ENCODE measurements at regions not wholly inside any gene's neighbourhood (a gene's known extent, or its start where the extent isn't known, plus 50 kb on each side); places are given as distances from the start of the nearest gene placed in this dataset.

DNA sequence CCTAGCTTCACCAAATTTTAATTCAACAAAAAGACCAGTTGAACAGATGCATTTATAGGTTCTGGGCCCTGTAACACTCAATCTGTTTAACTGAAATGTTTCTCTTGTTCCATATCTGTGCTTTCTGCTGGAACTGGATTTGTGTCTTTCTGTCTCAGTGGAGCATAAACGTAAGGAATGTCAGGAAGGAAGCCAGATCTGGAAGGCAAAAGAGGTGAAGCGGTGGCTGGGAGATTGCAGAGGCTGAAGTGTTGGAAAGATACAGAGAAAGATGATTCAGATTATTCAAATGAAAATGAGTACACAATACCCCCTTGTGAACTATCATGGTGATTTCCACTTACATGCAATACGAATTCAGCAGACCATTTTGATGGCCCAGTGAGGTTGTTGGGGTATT, 406.8 kb downstream of the BRINP1 start (continued):
- TF ChIP-seq ZSCAN20 (CRISPR knock-in tag; IDR thresholded peaks at IDR 0.05): no peak
- no peak for TF ChIP-seq EHMT2 (IDR thresholded peaks at IDR 0.05; ENCODE audit: low read depth)
- TF ChIP-seq RARB (CRISPR knock-in tag; IDR thresholded peaks at IDR 0.05): no peak
- no peak for TF ChIP-seq CBX2 (IDR thresholded peaks at IDR 0.05; ENCODE audit: borderline replicate concordance, low read depth)

DNA sequence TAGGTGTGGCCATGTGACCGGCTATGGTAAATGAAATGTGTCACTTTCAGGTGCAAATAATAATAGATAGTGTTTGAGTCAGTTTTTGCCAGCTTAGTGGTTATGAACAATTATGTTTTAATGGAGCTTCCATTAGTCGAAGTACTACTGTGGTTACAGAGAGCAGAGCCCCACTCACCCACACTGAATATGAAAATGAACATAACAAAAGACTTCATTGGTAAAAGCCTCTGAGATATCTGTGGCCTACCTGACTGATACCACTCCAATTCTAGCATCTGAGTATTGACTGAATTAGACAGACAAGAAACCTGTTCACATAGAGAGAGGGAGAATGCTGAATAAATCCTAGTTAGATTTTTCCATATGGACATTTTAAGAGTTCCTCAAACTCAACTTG, 405.6 kb downstream of the BRINP1 start:
- Histone ChIP-seq H3K4me2 (no peak overlapping the region), H3K27ac (no peak overlapping the region), H3K9me3 (no peaks in the 10 kb centered on the region), H3K4me3 (no peak overlapping the region), H3K4me1 (no peaks in the 10 kb centered on the region)
- TF ChIP-seq RFX5 (IDR thresholded peaks at IDR 0.05): no peak
- TF ChIP-seq, protein P1, sequence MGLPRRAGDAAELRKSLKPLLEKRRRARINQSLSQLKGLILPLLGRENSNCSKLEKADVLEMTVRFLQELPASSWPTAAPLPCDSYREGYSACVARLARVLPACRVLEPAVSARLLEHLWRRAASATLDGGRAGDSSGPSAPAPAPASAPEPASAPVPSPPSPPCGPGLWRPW (IDR thresholded peaks at IDR 0.05): no peak
- TF ChIP-seq GATA3 (IDR thresholded peaks at IDR 0.05; ENCODE audit: borderline replicate concordance): no peak
- no peak for TF ChIP-seq SMC3 (IDR thresholded peaks at IDR 0.05)
- TF ChIP-seq FOSL2 (IDR thresholded peaks at IDR 0.05): no peak
- TF ChIP-seq FOSL2 (CRISPR knock-in tag; IDR thresholded peaks at IDR 0.05): no peak
- TF ChIP-seq FOSB (CRISPR knock-in tag; IDR thresholded peaks at IDR 0.05): no peak
- no peak for TF ChIP-seq CHD2 (IDR thresholded peaks at IDR 0.05; ENCODE audit: low read length, partially characterized antibody)
- no peak for TF ChIP-seq TP53 (CRISPR knock-in tag; IDR thresholded peaks at IDR 0.05)
- TF ChIP-seq, protein P2, sequence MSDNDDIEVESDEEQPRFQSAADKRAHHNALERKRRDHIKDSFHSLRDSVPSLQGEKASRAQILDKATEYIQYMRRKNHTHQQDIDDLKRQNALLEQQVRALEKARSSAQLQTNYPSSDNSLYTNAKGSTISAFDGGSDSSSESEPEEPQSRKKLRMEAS (IDR thresholded peaks at IDR 0.05): no peak
- TF ChIP-seq JUNB (IDR thresholded peaks at IDR 0.05): no peak
- TF ChIP-seq JUN (IDR thresholded peaks at IDR 0.05): no peak
- TF ChIP-seq CBX2 (IDR thresholded peaks at IDR 0.05; ENCODE audit: borderline replicate concordance, low read depth): no peak
- TF ChIP-seq, protein P3, sequence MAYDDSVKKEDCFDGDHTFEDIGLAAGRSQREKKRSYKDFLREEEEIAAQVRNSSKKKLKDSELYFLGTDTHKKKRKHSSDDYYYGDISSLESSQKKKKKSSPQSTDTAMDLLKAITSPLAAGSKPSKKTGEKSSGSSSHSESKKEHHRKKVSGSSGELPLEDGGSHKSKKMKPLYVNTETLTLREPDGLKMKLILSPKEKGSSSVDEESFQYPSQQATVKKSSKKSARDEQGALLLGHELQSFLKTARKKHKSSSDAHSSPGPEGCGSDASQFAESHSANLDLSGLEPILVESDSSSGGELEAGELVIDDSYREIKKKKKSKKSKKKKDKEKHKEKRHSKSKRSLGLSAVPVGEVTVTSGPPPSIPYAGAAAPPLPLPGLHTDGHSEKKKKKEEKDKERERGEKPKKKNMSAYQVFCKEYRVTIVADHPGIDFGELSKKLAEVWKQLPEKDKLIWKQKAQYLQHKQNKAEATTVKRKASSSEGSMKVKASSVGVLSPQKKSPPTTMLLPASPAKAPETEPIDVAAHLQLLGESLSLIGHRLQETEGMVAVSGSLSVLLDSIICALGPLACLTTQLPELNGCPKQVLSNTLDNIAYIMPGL (CRISPR knock-in tag; IDR thresholded peaks at IDR 0.05; ENCODE audit: borderline replicate concordance): no peak
- TF ChIP-seq NPAS2 (CRISPR knock-in tag; IDR thresholded peaks at IDR 0.05; ENCODE audit: borderline replicate concordance): no peak
- TF ChIP-seq SREBF2 (IDR thresholded peaks at IDR 0.05): no peak
- no peak for TF ChIP-seq CHD4 (IDR thresholded peaks at IDR 0.05; ENCODE audit: borderline replicate concordance)
- TF ChIP-seq HOXA7 (CRISPR knock-in tag; IDR thresholded peaks at IDR 0.05): no peak
- TF ChIP-seq HDAC2 (IDR thresholded peaks at IDR 0.05): no peak
- no peak for TF ChIP-seq ESRRA (IDR thresholded peaks at IDR 0.05; ENCODE audit: borderline replicate concordance, low read length)
- no peak for DNase-seq (ENCODE audit: low read depth in 1 of 2, low spot score in 1 of 2)
- POLR2A ChIA-PET: no interaction called here
- FAIRE-seq: no peak
- CTCF ChIA-PET: no interaction called here
- ATAC-seq: no peak
- 38% methylated on average over 2 of the region's 2 CpGs for WGBS (ENCODE audit: missing lambda C conversion rate)

DNA sequence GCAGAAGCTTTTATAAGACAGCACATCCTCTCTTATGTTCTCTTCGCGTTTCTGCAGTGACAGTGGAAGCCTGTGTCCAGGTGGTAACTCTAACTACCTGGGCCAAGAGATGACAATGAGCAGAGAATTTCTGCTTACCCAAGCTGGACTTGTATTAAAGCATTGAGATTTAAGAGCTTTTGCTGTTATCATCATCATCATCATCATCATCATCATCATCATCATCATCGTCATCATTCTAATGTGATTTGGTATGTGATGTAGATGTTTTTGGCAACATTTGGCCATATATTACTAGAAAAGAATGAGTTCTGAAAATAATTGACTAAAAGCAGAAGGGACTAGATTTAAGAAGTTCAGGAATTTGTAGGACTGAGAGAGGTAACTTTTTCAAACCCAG, 401.3 kb downstream of the BRINP1 start:
- 41% methylated on average over 3 of the region's 3 CpGs for WGBS (ENCODE audit: missing lambda C conversion rate)
- ATAC-seq (no peak), DNase-seq (ENCODE audit: low read depth in 1 of 2, low spot score in 1 of 2) (no peak), FAIRE-seq (no peak)
- no peak overlapping the region for H3K4me3 ChIP-seq
- POLR2A ChIA-PET: no interaction called here
- no peak overlapping the region for H3K4me2 ChIP-seq
- no peaks in the 10 kb centered on the region for H3K4me1 ChIP-seq
- no peaks in the 10 kb centered on the region for H3K9me3 ChIP-seq
- TF ChIP-seq, protein P4, sequence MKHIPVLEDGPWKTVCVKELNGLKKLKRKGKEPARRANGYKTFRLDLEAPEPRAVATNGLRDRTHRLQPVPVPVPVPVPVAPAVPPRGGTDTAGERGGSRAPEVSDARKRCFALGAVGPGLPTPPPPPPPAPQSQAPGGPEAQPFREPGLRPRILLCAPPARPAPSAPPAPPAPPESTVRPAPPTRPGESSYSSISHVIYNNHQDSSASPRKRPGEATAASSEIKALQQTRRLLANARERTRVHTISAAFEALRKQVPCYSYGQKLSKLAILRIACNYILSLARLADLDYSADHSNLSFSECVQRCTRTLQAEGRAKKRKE (CRISPR knock-in tag; IDR thresholded peaks at IDR 0.05; ENCODE audit: low read depth): no peak
- no peak for TF ChIP-seq EP300 (IDR thresholded peaks at IDR 0.05)
- no peak for TF ChIP-seq CHD2 (IDR thresholded peaks at IDR 0.05; ENCODE audit: low read length, partially characterized antibody)
- TF ChIP-seq ZSCAN20 (CRISPR knock-in tag; IDR thresholded peaks at IDR 0.05): no peak
- no peak for TF ChIP-seq RCOR1 (IDR thresholded peaks at IDR 0.05; ENCODE audit: low read depth, low read length)
- TF ChIP-seq MYC (IDR thresholded peaks at IDR 0.05; ENCODE audit: borderline replicate concordance, low read length): no peak
- no peak for TF ChIP-seq NR3C1 (IDR thresholded peaks at IDR 0.05)
- TF ChIP-seq SREBF2 (IDR thresholded peaks at IDR 0.05): no peak
- TF ChIP-seq ESRRA (IDR thresholded peaks at IDR 0.05; ENCODE audit: borderline replicate concordance, low read length): no peak
- TF ChIP-seq JUN (IDR thresholded peaks at IDR 0.05): no peak
- TF ChIP-seq NFE2L2 (conservative IDR thresholded peaks at IDR 0.05; ENCODE audit: low read length): no peak
- TF ChIP-seq CEBPB (IDR thresholded peaks at IDR 0.05): no peak
- no peak for TF ChIP-seq EHMT2 (IDR thresholded peaks at IDR 0.05; ENCODE audit: low read depth)
- TF ChIP-seq BHLHE40 (IDR thresholded peaks at IDR 0.05; ENCODE audit: low read depth, low read length): no peak
- TF ChIP-seq MAZ (IDR thresholded peaks at IDR 0.05; ENCODE audit: borderline replicate concordance, low read depth, low read length): no peak
- no peak overlapping the region for H3K27ac ChIP-seq
- CTCF ChIA-PET: interaction anchor here (0.6 kb wide), 2 partner anchors 307 to 614 kb away, joined by 3 read pairs; no protein-coding TSS in a partner anchor

All from A549 (cell line).